ENCODE measurements at regions not wholly inside any gene's neighbourhood (a gene's known extent, or its start where the extent isn't known, plus 50 kb on each side); places are given as distances from the start of the nearest gene placed in this dataset.

DNA sequence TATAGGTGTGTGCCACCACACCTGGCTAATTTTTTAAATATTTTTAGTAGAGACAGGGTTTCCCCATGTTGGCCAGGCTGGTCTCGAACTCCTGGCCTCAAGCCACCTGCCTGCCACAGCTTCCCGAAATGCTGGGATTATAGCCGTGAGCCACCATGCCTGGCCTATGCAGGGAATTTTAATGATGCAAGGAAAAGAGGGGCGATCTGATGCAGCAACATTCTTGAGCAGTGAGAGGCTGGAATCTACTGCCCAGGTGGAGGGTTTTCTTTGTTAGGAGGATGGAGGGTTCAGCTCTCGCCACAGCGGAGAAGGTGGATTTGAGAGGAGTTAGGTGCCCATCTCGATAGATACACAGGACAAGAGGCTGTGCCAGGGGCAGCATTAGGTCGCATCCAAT, 332.3 kb downstream of the GATA3 start:
- no peaks in the 10 kb centered on the region for H3K36me3 ChIP-seq
- TF ChIP-seq, protein P1, sequence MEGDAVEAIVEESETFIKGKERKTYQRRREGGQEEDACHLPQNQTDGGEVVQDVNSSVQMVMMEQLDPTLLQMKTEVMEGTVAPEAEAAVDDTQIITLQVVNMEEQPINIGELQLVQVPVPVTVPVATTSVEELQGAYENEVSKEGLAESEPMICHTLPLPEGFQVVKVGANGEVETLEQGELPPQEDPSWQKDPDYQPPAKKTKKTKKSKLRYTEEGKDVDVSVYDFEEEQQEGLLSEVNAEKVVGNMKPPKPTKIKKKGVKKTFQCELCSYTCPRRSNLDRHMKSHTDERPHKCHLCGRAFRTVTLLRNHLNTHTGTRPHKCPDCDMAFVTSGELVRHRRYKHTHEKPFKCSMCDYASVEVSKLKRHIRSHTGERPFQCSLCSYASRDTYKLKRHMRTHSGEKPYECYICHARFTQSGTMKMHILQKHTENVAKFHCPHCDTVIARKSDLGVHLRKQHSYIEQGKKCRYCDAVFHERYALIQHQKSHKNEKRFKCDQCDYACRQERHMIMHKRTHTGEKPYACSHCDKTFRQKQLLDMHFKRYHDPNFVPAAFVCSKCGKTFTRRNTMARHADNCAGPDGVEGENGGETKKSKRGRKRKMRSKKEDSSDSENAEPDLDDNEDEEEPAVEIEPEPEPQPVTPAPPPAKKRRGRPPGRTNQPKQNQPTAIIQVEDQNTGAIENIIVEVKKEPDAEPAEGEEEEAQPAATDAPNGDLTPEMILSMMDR (IDR thresholded peaks at IDR 0.05), result no peak
- no peak overlapping the region for H3K27ac ChIP-seq
- intact Hi-C loops (cut with DNase I; ENCODE audit: low total_unique reads), result no loop called here
- DNase-seq, result no peak
- H3K27me3 ChIP-seq, result no peaks in the 10 kb centered on the region
- H3K9me3 ChIP-seq, result no peaks in the 10 kb centered on the region
- no peak overlapping the region for H3K4me3 ChIP-seq
- H3K4me1 ChIP-seq, result no peaks in the 10 kb centered on the region

DNA sequence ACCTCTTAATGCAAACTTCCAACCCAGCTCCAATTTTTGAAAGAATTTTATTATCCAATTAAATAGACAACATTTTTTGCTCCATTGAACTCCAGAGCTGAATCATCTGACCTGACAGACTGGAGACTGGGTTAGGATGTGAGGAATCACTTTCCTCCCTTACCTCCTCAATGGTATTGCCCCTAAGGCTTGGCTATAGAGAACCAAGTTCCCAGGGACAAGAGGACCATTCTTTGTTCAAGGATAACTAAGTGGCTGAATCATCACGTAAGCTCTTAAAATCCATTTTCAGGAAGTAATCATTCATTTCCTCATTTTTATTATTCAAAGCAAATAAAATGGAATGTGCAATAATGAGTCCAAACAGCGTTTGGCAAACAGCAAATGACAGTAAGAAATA, 335.1 kb downstream of the GATA3 start:
- H3K27me3 ChIP-seq, result no peaks in the 10 kb centered on the region
- DNase-seq, result no peak
- intact Hi-C loops (cut with DNase I; ENCODE audit: low total_unique reads), result no loop called here
- no peak overlapping the region for H3K4me3 ChIP-seq
- no peaks in the 10 kb centered on the region for H3K9me3 ChIP-seq
- TF ChIP-seq, protein P1 (IDR thresholded peaks at IDR 0.05), result no peak
- H3K36me3 ChIP-seq, result no peaks in the 10 kb centered on the region
- no peaks in the 10 kb centered on the region for H3K4me1 ChIP-seq
- no peak overlapping the region for H3K27ac ChIP-seq

DNA sequence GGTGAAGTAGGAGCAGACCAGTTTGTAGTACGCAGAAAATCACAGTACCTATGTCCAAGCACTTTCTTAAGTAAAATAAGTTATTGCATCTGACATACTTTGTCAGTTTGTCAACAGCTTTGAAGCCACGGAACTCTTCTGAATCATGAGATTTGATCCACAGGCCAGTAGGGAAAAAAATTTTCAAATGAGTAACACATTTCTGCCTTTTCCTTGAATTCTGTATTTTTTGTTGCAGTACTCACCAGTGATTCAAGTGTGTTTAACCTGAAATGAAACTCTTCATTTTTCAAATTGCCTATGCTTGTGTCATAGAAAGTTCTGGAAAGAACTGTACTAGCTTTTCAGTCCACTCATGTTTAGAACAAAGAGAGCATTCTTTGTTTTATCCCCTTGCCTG, 337.7 kb downstream of the GATA3 start:
- no peaks in the 10 kb centered on the region for H3K27me3 ChIP-seq
- intact Hi-C loops (cut with DNase I; ENCODE audit: low total_unique reads), result no loop called here
- H3K4me1 ChIP-seq, result no peaks in the 10 kb centered on the region
- TF ChIP-seq, protein P1 (IDR thresholded peaks at IDR 0.05), result no peak
- DNase-seq, result no peak
- H3K4me3 ChIP-seq, result no peak overlapping the region
- no peaks in the 10 kb centered on the region for H3K9me3 ChIP-seq
- no peak overlapping the region for H3K27ac ChIP-seq
- H3K36me3 ChIP-seq, result no peaks in the 10 kb centered on the region

DNA sequence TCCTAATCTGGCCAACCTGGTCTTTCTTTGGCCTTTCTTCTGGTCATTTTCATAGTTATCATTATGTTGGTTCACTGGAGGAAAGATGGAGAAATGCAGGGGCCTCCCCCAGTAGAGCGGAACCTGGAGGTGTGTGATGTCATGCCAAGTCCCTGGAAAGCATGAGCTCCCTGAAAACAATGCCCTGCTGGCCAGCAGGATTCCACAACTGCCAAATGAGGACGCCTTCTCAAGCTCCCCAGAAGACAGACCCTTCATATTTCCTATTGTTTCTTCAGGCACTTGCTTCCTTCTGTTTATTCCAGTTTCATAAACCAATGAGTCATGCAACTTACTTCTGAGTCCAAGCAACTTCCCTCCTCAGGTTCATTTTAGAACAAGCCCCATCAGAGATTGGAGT, 339.0 kb downstream of the GATA3 start:
- no peak for DNase-seq
- Histone ChIP-seq H3K9me3 (no peaks in the 10 kb centered on the region), H3K27ac (no peak overlapping the region), H3K36me3 (no peaks in the 10 kb centered on the region), H3K4me3 (no peak overlapping the region), H3K27me3 (no peaks in the 10 kb centered on the region), H3K4me1 (no peaks in the 10 kb centered on the region)
- TF ChIP-seq, protein P1 (IDR thresholded peaks at IDR 0.05), result no peak
- intact Hi-C loops (cut with DNase I; ENCODE audit: low total_unique reads), result no loop called here

DNA sequence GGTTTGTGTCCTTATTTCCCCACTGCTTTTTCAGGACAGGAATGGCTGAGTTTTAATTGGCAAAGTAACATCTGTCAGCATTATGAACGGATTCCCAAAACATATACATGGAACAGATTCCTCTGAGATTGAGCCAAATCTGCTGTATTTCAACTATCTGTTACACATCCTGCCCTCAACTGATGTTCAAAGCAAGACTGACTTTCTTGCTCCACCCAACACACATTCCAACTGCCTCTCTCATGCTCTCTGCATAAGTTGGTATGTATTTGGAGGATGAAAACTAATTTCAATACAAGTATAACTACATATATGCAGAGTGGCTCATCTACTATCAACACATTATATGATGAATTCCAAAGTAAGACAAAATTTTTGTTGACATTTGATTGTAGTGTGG, 342.2 kb downstream of the GATA3 start:
- Histone ChIP-seq H3K27me3 (no peaks in the 10 kb centered on the region), H3K36me3 (no peaks in the 10 kb centered on the region), H3K27ac (no peak overlapping the region), H3K9me3 (no peaks in the 10 kb centered on the region), H3K4me1 (no peaks in the 10 kb centered on the region), H3K4me3 (no peak overlapping the region)
- intact Hi-C loops (cut with DNase I; ENCODE audit: low total_unique reads), result no loop called here
- TF ChIP-seq, protein P1 (IDR thresholded peaks at IDR 0.05), result no peak
- no peak for DNase-seq

DNA sequence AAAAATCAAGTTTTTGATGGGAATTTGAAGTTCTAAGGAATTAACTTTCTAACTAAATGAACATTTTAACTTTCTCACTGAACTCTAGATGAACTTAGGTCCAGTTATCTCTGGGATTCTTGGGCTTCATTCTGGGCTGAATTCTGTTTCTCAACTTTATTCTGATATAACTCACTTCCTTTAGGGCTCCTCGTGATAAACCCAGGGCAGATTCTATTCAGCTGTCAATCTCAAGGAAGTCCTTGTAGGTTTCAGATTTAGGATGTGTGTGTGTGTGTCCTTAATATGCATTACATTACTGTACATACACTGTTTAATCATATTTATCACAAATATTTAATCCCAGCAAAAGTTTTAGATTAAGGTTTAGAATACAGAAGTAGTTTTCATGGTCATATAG, 344.3 kb downstream of the GATA3 start:
- no peaks in the 10 kb centered on the region for H3K9me3 ChIP-seq
- no peaks in the 10 kb centered on the region for H3K27me3 ChIP-seq
- no peak overlapping the region for H3K27ac ChIP-seq
- intact Hi-C loops (cut with DNase I; ENCODE audit: low total_unique reads), result no loop called here
- no peak for DNase-seq
- no peak overlapping the region for H3K4me3 ChIP-seq
- H3K4me1 ChIP-seq, result no peaks in the 10 kb centered on the region
- TF ChIP-seq, protein P1 (IDR thresholded peaks at IDR 0.05), result no peak
- H3K36me3 ChIP-seq, result no peaks in the 10 kb centered on the region

Data from tibial artery (tissue), 4 donors.